Choroid plexus epithelial cell (primary cell): ENCODE measurements at regions not wholly inside any gene's neighbourhood (a gene's known extent, or its start where the extent isn't known, plus 50 kb on each side); places are given as distances from the start of the nearest gene placed in this dataset.
"Not testable (repeated sequence)": the region's sequence is repeated elsewhere in the genome, so short reads cannot be mapped to it uniquely, and the experiment has no call there.

Source experiments
- DNase-seq: peaks from one replicate; pipeline ENCODE4 v3.0.0-alpha.2; 2010; ENCODE audit warnings: low read depth
- H3K4me3 ChIP-seq: 2 replicates; pipeline ENCODE4 v1.5.1; 2011; ENCODE audit warnings: low read depth, mild to moderate bottlenecking, control low read depth, low read length, moderate library complexity
- TF ChIP-seq, protein P1 (sequence below): conservative IDR thresholded peaks from 2 replicates; pipeline ENCODE4 v1.5.1; 2011; ENCODE audit warnings: low read depth, mild to moderate bottlenecking, control low read depth, inconsistent platforms, low read length, moderate library complexity

DNA sequence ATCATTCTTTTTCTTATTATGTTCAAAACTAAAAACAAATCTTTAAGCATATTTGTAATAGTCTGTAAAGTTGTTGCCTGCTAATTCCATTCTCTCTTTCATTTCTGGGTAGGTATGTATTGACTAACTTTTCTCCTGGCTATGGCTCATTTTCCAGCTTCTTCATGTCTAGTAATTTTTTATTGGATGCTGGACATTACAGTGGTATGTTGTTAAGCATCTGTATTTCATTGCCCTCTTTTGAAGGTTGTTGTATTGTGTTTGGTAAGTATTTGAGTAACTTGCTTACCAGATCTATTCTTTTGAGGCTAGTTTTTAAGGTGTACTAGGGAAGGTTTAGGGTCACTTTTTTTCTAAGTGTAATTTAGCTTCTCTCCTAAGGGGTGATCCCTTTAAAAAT is 230.9 kb downstream of the TTLL2 start:
- DNase-seq = no peak
- TF ChIP-seq, protein P1, sequence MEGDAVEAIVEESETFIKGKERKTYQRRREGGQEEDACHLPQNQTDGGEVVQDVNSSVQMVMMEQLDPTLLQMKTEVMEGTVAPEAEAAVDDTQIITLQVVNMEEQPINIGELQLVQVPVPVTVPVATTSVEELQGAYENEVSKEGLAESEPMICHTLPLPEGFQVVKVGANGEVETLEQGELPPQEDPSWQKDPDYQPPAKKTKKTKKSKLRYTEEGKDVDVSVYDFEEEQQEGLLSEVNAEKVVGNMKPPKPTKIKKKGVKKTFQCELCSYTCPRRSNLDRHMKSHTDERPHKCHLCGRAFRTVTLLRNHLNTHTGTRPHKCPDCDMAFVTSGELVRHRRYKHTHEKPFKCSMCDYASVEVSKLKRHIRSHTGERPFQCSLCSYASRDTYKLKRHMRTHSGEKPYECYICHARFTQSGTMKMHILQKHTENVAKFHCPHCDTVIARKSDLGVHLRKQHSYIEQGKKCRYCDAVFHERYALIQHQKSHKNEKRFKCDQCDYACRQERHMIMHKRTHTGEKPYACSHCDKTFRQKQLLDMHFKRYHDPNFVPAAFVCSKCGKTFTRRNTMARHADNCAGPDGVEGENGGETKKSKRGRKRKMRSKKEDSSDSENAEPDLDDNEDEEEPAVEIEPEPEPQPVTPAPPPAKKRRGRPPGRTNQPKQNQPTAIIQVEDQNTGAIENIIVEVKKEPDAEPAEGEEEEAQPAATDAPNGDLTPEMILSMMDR = no peak
- no peak overlapping the region for H3K4me3 ChIP-seq

DNA sequence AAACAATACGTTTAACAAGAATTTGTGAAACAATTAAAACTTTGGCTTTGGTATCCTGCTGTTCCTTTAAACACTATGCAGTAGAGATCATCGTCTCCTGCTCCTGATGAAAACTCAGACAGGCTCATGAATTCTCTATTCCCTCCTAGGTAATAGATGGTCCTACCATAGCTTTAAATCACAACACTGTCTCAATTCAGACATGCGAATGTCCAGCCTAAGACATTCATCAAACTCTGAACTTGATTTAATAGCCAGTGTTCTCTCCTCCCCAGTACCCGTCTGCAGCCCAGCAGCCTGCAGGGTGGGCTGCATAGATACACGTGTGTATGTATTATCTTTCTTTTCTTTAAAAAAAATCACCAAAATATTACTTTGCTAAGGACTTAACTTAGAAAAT is 232.8 kb downstream of the TTLL2 start:
- DNase-seq = no peak
- TF ChIP-seq, protein P1 = no peak
- no peak overlapping the region for H3K4me3 ChIP-seq

DNA sequence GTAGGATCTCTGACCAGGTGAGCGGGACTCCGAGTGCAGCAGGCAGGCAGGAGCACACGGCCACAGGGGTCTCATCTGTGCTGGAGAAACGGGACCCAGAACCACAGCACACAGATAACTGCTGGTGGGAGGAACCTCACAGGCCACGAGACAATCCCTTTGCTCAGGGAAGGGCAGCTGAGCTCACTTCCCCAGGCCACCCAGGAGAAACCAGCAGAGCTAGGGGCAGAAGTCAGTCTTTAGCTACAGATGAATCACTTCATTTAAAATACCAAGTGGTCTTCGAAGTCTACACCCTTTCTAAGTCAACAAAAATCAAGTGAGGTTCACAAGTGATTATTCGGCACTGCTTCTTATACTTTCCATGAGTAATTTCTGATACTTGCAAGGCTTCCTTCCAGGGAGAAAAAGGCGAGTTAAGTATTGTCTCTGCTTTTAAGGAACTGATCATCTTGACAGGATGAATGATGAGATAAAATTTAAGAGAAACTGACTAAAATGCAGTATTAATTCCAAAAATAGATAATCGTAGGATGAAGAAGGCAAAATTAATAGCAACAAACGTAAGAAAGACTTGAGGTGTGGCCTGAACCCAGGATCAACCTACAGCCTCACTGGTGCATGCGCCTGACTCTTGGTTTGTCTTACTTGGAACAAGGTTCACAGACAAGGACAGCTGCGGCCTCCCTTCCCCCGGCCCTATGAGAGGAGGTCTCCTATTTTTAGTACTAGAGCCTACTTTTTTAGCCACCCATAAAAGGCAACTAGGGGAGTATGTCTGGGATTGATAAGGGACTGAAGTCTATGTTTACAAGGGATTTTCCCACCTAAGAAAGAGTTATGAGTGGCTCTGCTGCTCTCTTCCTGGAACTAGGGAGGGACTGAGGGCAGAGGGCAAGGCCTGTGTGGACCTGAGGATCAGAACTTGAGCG is 233.6 kb downstream of the TTLL2 start:
- no peak for DNase-seq
- no peak overlapping the region for H3K4me3 ChIP-seq
- TF ChIP-seq, protein P1 = no peak

DNA sequence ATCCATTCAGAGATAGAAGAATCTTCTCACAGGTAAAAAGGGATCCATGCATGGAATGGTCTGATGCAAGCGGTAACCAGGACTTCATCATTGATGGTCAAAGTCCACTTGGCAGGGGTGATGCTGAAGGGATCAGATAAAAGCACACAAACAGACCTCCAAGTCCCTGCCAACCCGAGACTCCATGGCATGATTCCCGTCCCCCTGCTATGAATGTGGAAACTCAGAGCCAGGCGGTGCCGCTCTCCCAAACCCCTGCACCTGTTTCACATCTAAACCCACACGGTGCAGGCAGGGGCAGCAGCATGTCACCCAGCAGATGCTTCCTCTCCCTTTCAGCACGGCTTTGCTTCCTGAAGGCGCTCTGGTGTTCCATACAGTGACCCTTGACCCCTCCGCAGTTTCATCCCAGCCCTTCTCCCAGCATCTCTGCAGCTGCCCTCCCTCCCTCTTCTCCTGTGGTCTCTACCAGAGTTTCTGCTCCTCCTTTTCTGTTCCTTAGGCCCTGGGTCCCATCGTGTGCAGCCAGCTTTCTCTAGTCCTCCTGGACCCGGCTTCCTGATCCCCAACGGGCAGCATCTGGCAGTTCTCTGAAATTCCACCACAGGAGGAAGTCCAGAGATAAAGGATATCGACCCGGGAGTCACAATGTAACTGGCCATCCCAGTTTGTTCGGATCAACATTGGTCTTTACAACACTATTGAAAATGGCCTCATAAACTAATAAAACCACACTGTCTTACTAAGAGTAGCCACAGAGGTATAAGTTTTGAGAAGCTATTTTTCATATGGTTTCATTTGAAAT is 235.0 kb downstream of the TTLL2 start:
- TF ChIP-seq, protein P1 = no peak
- no peak for DNase-seq
- H3K4me3 ChIP-seq = no peak overlapping the region

DNA sequence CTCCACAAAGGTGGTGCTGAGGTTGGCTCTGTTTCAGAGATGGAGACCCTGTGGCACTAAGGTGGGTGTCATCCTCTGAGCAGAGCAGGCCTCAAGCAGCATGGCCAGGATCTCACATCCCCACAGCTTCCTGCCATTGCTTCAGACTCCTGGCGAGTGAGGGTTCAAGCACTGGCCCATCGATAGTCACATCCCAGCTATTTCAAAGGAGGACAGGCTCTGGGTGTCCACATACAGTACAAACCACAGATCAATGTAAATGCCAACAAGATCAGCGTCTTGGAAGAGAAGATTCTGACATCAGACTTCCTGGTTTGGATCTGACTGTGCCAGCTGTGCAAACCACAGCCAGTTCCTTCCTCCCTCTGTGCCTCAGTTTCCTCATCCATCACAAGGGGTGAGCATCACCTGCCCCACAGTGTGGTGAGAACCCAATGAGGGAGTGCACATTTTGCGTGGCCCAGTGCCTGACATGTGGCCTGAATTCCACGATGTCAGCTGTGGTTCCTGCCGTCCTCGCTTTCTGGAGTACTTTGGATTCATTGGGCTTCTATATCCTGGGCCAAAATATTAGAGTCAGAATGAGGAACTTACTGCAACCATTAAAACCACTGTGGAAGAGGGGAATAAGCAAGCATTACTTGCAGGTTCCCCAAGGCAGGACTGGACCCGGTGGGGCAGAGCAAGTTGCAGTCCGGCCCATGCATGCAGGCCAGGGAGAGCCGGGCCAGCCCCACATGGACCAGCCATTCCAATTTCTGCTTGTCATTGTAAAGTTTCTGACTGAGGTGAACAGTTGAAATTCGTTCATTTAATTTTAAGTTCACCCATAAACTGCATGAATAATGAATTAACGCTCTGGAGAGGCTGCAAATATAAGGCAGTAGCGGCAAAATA is 236.0 kb downstream of the TTLL2 start:
- no peak for DNase-seq
- H3K4me3 ChIP-seq = no peak overlapping the region
- TF ChIP-seq, protein P1 = no peak

DNA sequence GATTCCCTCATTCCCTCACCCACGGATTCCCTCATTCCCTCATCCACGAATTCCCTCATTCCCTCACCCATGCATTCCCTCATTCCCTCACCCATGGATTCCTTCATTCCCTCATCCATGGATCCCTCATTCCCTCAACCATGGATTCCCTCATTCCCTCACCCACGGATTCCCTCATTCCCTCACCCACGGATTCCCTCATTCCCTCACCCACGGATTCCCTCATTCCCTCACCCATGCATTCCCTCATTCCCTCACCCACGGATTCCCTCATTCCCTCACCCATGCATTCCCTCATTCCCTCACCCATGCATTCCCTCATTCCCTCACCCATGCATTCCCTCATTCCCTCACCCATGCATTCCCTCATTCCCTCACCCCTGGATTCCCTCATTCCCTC is 238.0 kb downstream of the TTLL2 start:
- not testable (repeated sequence) for DNase-seq, H3K4me3 ChIP-seq
